Mucosa of descending colon (tissue), 3 donors: ENCODE measurements at regions not wholly inside any gene's neighbourhood (a gene's known extent, or its start where the extent isn't known, plus 50 kb on each side); places are given as distances from the start of the nearest gene placed in this dataset.
"Not testable (repeated sequence)": the region's sequence is repeated elsewhere in the genome, so short reads cannot be mapped to it uniquely, and the experiment has no call there.

Experiments used
- ATAC-seq: fragments of 200-7000 bp; cut with Tn5 transposase; one replicate; pipeline ENCODE4 v1.9.1; 2020; ENCODE audit warnings: mild to moderate bottlenecking, moderate library complexity
- DNase-seq, 3 donors: peaks; one replicate each; pipeline ENCODE4 v3.0.0-alpha.2; 2020
- H3K36me3 ChIP-seq: fragments of 200-600 bp; one replicate; pipeline ENCODE4 v1.8.0; 2021; ENCODE audit warnings: low read depth, mild to moderate bottlenecking
- H3K4me1 ChIP-seq: fragments of 200-600 bp; one replicate; pipeline ENCODE4 v1.8.0; 2021; ENCODE audit warnings: low read depth, mild to moderate bottlenecking
- H3K4me3 ChIP-seq: fragments of 200-600 bp; one replicate; pipeline ENCODE4 v1.8.0; 2021; ENCODE audit warnings: mild to moderate bottlenecking
- H3K9me3 ChIP-seq: fragments of 200-600 bp; one replicate; pipeline ENCODE4 v1.8.0; 2021; ENCODE audit warnings: mild to moderate bottlenecking
- CTCF ChIP-seq: fragments of 200-600 bp; IDR thresholded peaks from one replicate; pipeline ENCODE4 v1.8.0; 2022; ENCODE audit warnings: antibody characterized with exemption, mild to moderate bottlenecking
- intact Hi-C, 2 donors: fragments of 100-400 bp; cut with DNase I in 1 of 2; cut with micrococcal nuclease in 1 of 2; formaldehyde crosslinking; loops; one replicate each; pipeline versions ENCODE4 v1.11.0 to v1.11.1; 2022; cut with DNase I, micrococcal nuclease
- donor health status: DM: no; HTN: no; CAD: no; lungs with moderate emphysema.
- donor health status: DM: no; HTN: no; CAD: no.
- donor health status: DM: no; HTN: yes; CAD: no.

GRCh38 chrX:46228389-46228788 is 316.8 kb downstream of the ZNF674 start:
- no peak for TF ChIP-seq CTCF
- no peaks in the 10 kb centered on the region for H3K9me3 ChIP-seq
- DNase-seq (no peak), ATAC-seq (peak; percentile 64)
- H3K4me1 ChIP-seq = no peaks in the 10 kb centered on the region
- no peaks in the 10 kb centered on the region for H3K36me3 ChIP-seq
- intact Hi-C loops = no loop called here
- no peak overlapping the region for H3K4me3 ChIP-seq

- H3K4me1 ChIP-seq = no peaks in the 10 kb centered on the region
- intact Hi-C loops = no loop called here
- no peak for TF ChIP-seq CTCF
- DNase-seq (no peak), ATAC-seq (no peak)
- H3K4me3 ChIP-seq = no peak overlapping the region
- H3K36me3 ChIP-seq = no peaks in the 10 kb centered on the region
- H3K9me3 ChIP-seq = no peaks in the 10 kb centered on the region
Measured at GRCh38 chrX:46226422-46226821, 318.8 kb downstream of the ZNF674 start.

GRCh38 chrX:46223499-46223898 is 321.7 kb downstream of the ZNF674 start:
- H3K9me3 ChIP-seq, H3K4me1 ChIP-seq, DNase-seq, ATAC-seq, H3K36me3 ChIP-seq, H3K4me3 ChIP-seq, intact Hi-C loops: not testable (repeated sequence)

- Histone ChIP-seq H3K36me3 (no peaks in the 10 kb centered on the region), H3K4me3 (no peak overlapping the region), H3K4me1 (no peaks in the 10 kb centered on the region), H3K9me3 (no peaks in the 10 kb centered on the region)
- intact Hi-C loops = no loop called here
- ATAC-seq (no peak), DNase-seq (no peak)
- no peak for TF ChIP-seq CTCF
Measured at GRCh38 chrX:46220822-46221221, 324.4 kb downstream of the ZNF674 start.

GRCh38 chrX:46218373-46218772 is 326.8 kb downstream of the ZNF674 start:
- H3K36me3 ChIP-seq = no peaks in the 10 kb centered on the region
- H3K4me1 ChIP-seq = no peaks in the 10 kb centered on the region
- no peak for ATAC-seq
- H3K9me3 ChIP-seq = no peaks in the 10 kb centered on the region
- no peak for TF ChIP-seq CTCF
- H3K4me3 ChIP-seq = no peak overlapping the region
- intact Hi-C loops = no loop called here
- DNase-seq = no peak

- no peak overlapping the region for H3K4me3 ChIP-seq
- no peaks in the 10 kb centered on the region for H3K4me1 ChIP-seq
- no peak for TF ChIP-seq CTCF
- no peak for DNase-seq
- no peak for ATAC-seq
- no peaks in the 10 kb centered on the region for H3K36me3 ChIP-seq
- intact Hi-C loops = no loop called here
- no peaks in the 10 kb centered on the region for H3K9me3 ChIP-seq
Measured at GRCh38 chrX:46216406-46216805, 328.8 kb downstream of the ZNF674 start.
